ENCODE measurements at regions not wholly inside any gene's neighbourhood (a gene's known extent, or its start where the extent isn't known, plus 50 kb on each side); places are given as distances from the start of the nearest gene placed in this dataset.

DNA sequence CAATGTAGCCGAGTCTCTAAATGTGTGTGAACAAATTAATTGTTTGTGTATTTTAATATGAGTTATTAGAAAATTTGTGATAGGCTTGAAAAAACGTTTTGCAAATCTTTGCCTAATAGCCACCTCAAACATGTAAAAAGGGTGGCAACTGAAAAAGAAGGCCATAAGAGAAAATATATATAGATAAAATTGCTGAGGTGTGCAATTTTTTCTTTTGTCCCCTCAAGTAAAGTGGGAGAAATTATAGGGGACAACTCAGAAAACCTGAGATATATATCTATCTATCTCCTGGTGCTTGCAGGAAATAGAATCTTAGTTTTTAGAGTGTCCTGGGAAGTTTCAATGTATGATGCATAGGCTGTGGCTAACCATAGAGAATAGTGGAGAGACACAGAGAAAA is 201.4 kb upstream of the LRP1B start:
- TF ChIP-seq CTCF (IDR thresholded peaks at IDR 0.05) (no peak), TCF7L2 (IDR thresholded peaks at IDR 0.05; ENCODE audit: low read depth, low read length) (no peak), POLR2AphosphoS5 (IDR thresholded peaks at IDR 0.05; ENCODE audit: low read depth, low read length) (no peak), SIN3A (IDR thresholded peaks at IDR 0.05; ENCODE audit: borderline replicate concordance, insufficient read depth, low read depth, low read length) (no peak)
- TF ChIP-seq, protein P1, sequence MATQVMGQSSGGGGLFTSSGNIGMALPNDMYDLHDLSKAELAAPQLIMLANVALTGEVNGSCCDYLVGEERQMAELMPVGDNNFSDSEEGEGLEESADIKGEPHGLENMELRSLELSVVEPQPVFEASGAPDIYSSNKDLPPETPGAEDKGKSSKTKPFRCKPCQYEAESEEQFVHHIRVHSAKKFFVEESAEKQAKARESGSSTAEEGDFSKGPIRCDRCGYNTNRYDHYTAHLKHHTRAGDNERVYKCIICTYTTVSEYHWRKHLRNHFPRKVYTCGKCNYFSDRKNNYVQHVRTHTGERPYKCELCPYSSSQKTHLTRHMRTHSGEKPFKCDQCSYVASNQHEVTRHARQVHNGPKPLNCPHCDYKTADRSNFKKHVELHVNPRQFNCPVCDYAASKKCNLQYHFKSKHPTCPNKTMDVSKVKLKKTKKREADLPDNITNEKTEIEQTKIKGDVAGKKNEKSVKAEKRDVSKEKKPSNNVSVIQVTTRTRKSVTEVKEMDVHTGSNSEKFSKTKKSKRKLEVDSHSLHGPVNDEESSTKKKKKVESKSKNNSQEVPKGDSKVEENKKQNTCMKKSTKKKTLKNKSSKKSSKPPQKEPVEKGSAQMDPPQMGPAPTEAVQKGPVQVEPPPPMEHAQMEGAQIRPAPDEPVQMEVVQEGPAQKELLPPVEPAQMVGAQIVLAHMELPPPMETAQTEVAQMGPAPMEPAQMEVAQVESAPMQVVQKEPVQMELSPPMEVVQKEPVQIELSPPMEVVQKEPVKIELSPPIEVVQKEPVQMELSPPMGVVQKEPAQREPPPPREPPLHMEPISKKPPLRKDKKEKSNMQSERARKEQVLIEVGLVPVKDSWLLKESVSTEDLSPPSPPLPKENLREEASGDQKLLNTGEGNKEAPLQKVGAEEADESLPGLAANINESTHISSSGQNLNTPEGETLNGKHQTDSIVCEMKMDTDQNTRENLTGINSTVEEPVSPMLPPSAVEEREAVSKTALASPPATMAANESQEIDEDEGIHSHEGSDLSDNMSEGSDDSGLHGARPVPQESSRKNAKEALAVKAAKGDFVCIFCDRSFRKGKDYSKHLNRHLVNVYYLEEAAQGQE (IDR thresholded peaks at IDR 0.05; ENCODE audit: insufficient read depth in 1 of 2, low read depth in 2 of 2, low read length in 1 of 2): no peak
